ENCODE measurements at regions not wholly inside any gene's neighbourhood (a gene's known extent, or its start where the extent isn't known, plus 50 kb on each side); places are given as distances from the start of the nearest gene placed in this dataset.
A peak's percentile ranks its signal among the peaks of the same experiment; 100 is the strongest.

- no peaks in the 10 kb centered on the region for H3K27me3 ChIP-seq
- H2AFZ ChIP-seq: no peak overlapping the region
- H3K27ac ChIP-seq: peak overlapping the region; percentile 5
- H3K9me3 ChIP-seq (ENCODE audit: low read depth): no peaks in the 10 kb centered on the region
- peaks cover 4% of the 10 kb centered on the region for H3K4me1 ChIP-seq (ENCODE audit: insufficient read depth)
- TF ChIP-seq EZH2phosphoT487 (IDR thresholded peaks at IDR 0.05; ENCODE audit: low read depth, severe bottlenecking, unreplicated experiment) (no peak), CTCF (IDR thresholded peaks at IDR 0.05; ENCODE audit: poor library complexity) (no peak), EZH2 (IDR thresholded peaks at IDR 0.05; ENCODE audit: borderline replicate concordance) (no peak)
- no peaks in the 10 kb centered on the region for H4K20me1 ChIP-seq (ENCODE audit: insufficient read depth, poor library complexity, severe bottlenecking)
- H3K4me3 ChIP-seq: no peak overlapping the region
- H3K36me3 ChIP-seq (replicated peaks; ENCODE audit: insufficient read depth, low read depth): no peaks in the 10 kb centered on the region
- no peaks in the 10 kb centered on the region for H3K9me2 ChIP-seq (replicated peaks; ENCODE audit: insufficient read depth)
- no peaks in the 10 kb centered on the region for H3K79me2 ChIP-seq
- DNase-seq (ENCODE audit: low spot score): peak; percentile 42
- H3K4me2 ChIP-seq: no peak overlapping the region
These were observed 389.6 kb upstream of the CDH19 start for GRCh38 chr18:66993492-66993891.

- Histone ChIP-seq H3K36me3 (replicated peaks; ENCODE audit: insufficient read depth, low read depth) (no peaks in the 10 kb centered on the region), H3K27ac (no peak overlapping the region), H3K4me1 (ENCODE audit: insufficient read depth) (peaks cover 4% of the 10 kb centered on the region), H3K4me3 (no peak overlapping the region), H3K4me2 (no peak overlapping the region), H4K20me1 (ENCODE audit: insufficient read depth, poor library complexity, severe bottlenecking) (no peaks in the 10 kb centered on the region), H2AFZ (no peak overlapping the region), H3K9me3 (ENCODE audit: low read depth) (no peaks in the 10 kb centered on the region), H3K27me3 (no peaks in the 10 kb centered on the region), H3K9me2 (replicated peaks; ENCODE audit: insufficient read depth) (no peaks in the 10 kb centered on the region), H3K79me2 (no peaks in the 10 kb centered on the region)
- TF ChIP-seq EZH2 (IDR thresholded peaks at IDR 0.05; ENCODE audit: borderline replicate concordance) (no peak), EZH2phosphoT487 (IDR thresholded peaks at IDR 0.05; ENCODE audit: low read depth, severe bottlenecking, unreplicated experiment) (no peak), CTCF (IDR thresholded peaks at IDR 0.05; ENCODE audit: poor library complexity) (no peak)
- DNase-seq (ENCODE audit: low spot score): no peak
- WGBS (ENCODE audit: low lambda C conversion rate, missing lambda C conversion rate): 96% methylated on average over 6 of the region's 6 CpGs
These were observed 387.0 kb upstream of the CDH19 start for GRCh38 chr18:66990909-66991308.

- H3K27me3 ChIP-seq: no peaks in the 10 kb centered on the region
- no peak overlapping the region for H3K4me3 ChIP-seq
- no peaks in the 10 kb centered on the region for H3K4me1 ChIP-seq (ENCODE audit: insufficient read depth)
- no peaks in the 10 kb centered on the region for H3K9me3 ChIP-seq (ENCODE audit: low read depth)
- DNase-seq (ENCODE audit: low spot score): no peak
- no peaks in the 10 kb centered on the region for H3K36me3 ChIP-seq (replicated peaks; ENCODE audit: insufficient read depth, low read depth)
- no peak overlapping the region for H3K27ac ChIP-seq
- H2AFZ ChIP-seq: no peak overlapping the region
- no peaks in the 10 kb centered on the region for H3K9me2 ChIP-seq (replicated peaks; ENCODE audit: insufficient read depth)
- H3K4me2 ChIP-seq: no peak overlapping the region
- no peaks in the 10 kb centered on the region for H4K20me1 ChIP-seq (ENCODE audit: insufficient read depth, poor library complexity, severe bottlenecking)
- no peaks in the 10 kb centered on the region for H3K79me2 ChIP-seq
- TF ChIP-seq EZH2phosphoT487 (IDR thresholded peaks at IDR 0.05; ENCODE audit: low read depth, severe bottlenecking, unreplicated experiment) (no peak), CTCF (IDR thresholded peaks at IDR 0.05; ENCODE audit: poor library complexity) (no peak), EZH2 (IDR thresholded peaks at IDR 0.05; ENCODE audit: borderline replicate concordance) (no peak)
These were observed 375.1 kb upstream of the CDH19 start for GRCh38 chr18:66979009-66979408.

- H3K36me3 ChIP-seq (replicated peaks; ENCODE audit: insufficient read depth, low read depth): no peaks in the 10 kb centered on the region
- H3K4me2 ChIP-seq: no peak overlapping the region
- TF ChIP-seq CTCF (IDR thresholded peaks at IDR 0.05; ENCODE audit: poor library complexity) (no peak), EZH2 (IDR thresholded peaks at IDR 0.05; ENCODE audit: borderline replicate concordance) (no peak), EZH2phosphoT487 (IDR thresholded peaks at IDR 0.05; ENCODE audit: low read depth, severe bottlenecking, unreplicated experiment) (no peak)
- no peaks in the 10 kb centered on the region for H3K27me3 ChIP-seq
- no peaks in the 10 kb centered on the region for H3K9me2 ChIP-seq (replicated peaks; ENCODE audit: insufficient read depth)
- no peak for DNase-seq (ENCODE audit: low spot score)
- no peaks in the 10 kb centered on the region for H4K20me1 ChIP-seq (ENCODE audit: insufficient read depth, poor library complexity, severe bottlenecking)
- 48% methylated on average over 1 of the region's 1 CpG for WGBS (ENCODE audit: low lambda C conversion rate, missing lambda C conversion rate)
- no peaks in the 10 kb centered on the region for H3K79me2 ChIP-seq
- no peaks in the 10 kb centered on the region for H3K9me3 ChIP-seq (ENCODE audit: low read depth)
- no peak overlapping the region for H2AFZ ChIP-seq
- no peaks in the 10 kb centered on the region for H3K4me1 ChIP-seq (ENCODE audit: insufficient read depth)
- no peak overlapping the region for H3K27ac ChIP-seq
- H3K4me3 ChIP-seq: no peak overlapping the region
These were observed 368.8 kb upstream of the CDH19 start for GRCh38 chr18:66972681-66973080.

All from hepatocyte (in vitro differentiated cells).